ENCODE measurements at regions not wholly inside any gene's neighbourhood (a gene's known extent, or its start where the extent isn't known, plus 50 kb on each side); places are given as distances from the start of the nearest gene placed in this dataset.

DNA sequence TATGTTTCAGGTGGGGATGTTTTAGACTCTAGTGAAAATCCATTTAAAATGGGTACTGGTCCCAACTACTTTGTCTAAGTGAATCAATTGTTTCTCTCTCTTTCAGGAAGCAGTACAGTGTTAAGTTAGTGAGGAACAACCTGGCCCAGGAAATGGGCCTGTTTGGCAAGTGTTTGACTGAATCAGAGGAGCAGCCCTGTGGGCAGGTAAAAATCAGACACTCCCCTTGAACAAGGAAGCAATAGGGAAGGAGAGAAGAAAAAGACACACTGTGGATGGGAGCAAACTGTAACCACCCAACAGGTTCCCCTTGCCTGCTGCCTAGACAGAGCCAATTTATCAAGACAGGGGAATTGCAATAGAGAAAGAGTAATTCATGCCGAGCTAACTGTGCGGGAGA, 245.7 kb downstream of the C11orf87 start:
- FAIRE-seq, result no peak
- no peak overlapping the region for H2AFZ ChIP-seq (ENCODE audit: control insufficient read depth, low read length)

DNA sequence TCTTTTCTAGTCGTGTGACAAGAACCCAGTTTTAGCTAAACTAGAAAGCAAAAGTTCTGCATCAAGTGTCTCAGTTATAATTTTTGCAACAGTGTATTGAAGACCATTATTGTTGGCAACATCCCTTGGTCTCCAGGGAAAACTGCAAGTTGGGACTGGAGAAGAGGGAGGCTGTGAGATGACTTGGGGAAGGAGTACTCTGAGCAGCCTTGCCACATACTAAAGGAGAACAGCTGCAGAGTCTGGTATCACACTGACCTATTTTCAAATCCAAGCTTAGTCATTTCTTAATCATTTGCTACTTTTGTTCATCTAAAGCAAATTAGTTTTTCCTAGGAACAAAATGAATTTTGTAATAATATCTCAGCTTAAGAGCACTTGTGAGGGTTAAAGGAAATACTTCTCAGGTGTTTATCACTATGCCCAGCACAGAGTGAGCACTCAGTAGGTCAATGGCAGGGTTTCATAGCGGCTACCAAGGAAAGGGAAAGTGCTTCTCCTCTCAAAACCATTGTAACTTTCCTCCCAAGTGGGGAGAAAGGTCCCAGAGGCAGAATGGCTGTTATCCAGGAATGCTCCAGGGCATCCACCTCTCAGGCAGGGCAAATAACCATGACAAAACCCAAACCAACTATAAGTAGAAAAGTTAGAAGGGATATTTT, 247.1 kb downstream of the C11orf87 start:
- Histone ChIP-seq H3K9me3 (ENCODE audit: control insufficient read depth, low read depth, low read length) (no peaks in the 10 kb centered on the region), H3K9ac (ENCODE audit: control insufficient read depth, extremely low read depth, insufficient read depth, low read length) (no peak overlapping the region), H3K27ac (ENCODE audit: control insufficient read depth, insufficient read depth, low read length) (peak overlapping the region; percentile 32), H4K20me1 (ENCODE audit: control insufficient read depth, extremely low read depth, insufficient read depth, low read length) (no peaks in the 10 kb centered on the region), H3K36me3 (ENCODE audit: control insufficient read depth in 2 of 2, extremely low read depth in 1 of 2, insufficient read depth in 2 of 2, low read length in 2 of 2) (no peaks in the 10 kb centered on the region), H3K4me1 (ENCODE audit: control insufficient read depth, extremely low read depth, insufficient read depth, low read length) (peaks cover 13% of the 10 kb centered on the region), H3K9me1 (ENCODE audit: control insufficient read depth, extremely low read depth, insufficient read depth, low read length) (no peaks in the 10 kb centered on the region), H3K27me3 (ENCODE audit: control insufficient read depth, extremely low read depth, insufficient read depth, low read length) (no peaks in the 10 kb centered on the region), H3K79me2 (ENCODE audit: control insufficient read depth, insufficient read depth, low read length) (no peaks in the 10 kb centered on the region), H2AFZ (ENCODE audit: control insufficient read depth, low read length) (no peak overlapping the region), H3K4me2 (ENCODE audit: control insufficient read depth, extremely low read depth, insufficient read depth, low read depth, low read length) (peak overlapping the region; percentile 33), H3K4me3 (ENCODE audit: control insufficient read depth in 2 of 3, extremely low read depth in 1 of 3, insufficient read depth in 2 of 3, low read depth in 1 of 3, low read length in 3 of 3) (no peak overlapping the region)
- peak; percentile 23 for DNase-seq (ENCODE audit: low read depth, low spot score)
- dilution Hi-C loops (cut with MboI; ENCODE audit: extremely low pct_ligation_motif_present, low sequenced_read_pairs), result no loop called here
- TF ChIP-seq EZH2 (IDR thresholded peaks at IDR 0.05; ENCODE audit: low read length), result no peak
- TF ChIP-seq, protein P1, sequence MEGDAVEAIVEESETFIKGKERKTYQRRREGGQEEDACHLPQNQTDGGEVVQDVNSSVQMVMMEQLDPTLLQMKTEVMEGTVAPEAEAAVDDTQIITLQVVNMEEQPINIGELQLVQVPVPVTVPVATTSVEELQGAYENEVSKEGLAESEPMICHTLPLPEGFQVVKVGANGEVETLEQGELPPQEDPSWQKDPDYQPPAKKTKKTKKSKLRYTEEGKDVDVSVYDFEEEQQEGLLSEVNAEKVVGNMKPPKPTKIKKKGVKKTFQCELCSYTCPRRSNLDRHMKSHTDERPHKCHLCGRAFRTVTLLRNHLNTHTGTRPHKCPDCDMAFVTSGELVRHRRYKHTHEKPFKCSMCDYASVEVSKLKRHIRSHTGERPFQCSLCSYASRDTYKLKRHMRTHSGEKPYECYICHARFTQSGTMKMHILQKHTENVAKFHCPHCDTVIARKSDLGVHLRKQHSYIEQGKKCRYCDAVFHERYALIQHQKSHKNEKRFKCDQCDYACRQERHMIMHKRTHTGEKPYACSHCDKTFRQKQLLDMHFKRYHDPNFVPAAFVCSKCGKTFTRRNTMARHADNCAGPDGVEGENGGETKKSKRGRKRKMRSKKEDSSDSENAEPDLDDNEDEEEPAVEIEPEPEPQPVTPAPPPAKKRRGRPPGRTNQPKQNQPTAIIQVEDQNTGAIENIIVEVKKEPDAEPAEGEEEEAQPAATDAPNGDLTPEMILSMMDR (optimal IDR thresholded peaks at IDR 0.05 in 1 of 3, IDR thresholded peaks at IDR 0.05 in 1 of 3, conservative IDR thresholded peaks at IDR 0.05 in 1 of 3; ENCODE audit: extremely low read depth in 1 of 3, insufficient read depth in 2 of 3, low read length in 3 of 3), result no peak
- FAIRE-seq, result peak; percentile 52

More for the DNA sequence above, 245.7 kb downstream of the C11orf87 start:
- Histone ChIP-seq H3K36me3 (ENCODE audit: control insufficient read depth in 2 of 2, extremely low read depth in 1 of 2, insufficient read depth in 2 of 2, low read length in 2 of 2) (no peaks in the 10 kb centered on the region), H3K27ac (ENCODE audit: control insufficient read depth, insufficient read depth, low read length) (no peak overlapping the region), H3K4me1 (ENCODE audit: control insufficient read depth, extremely low read depth, insufficient read depth, low read length) (peaks cover 13% of the 10 kb centered on the region), H4K20me1 (ENCODE audit: control insufficient read depth, extremely low read depth, insufficient read depth, low read length) (no peaks in the 10 kb centered on the region), H3K27me3 (ENCODE audit: control insufficient read depth, extremely low read depth, insufficient read depth, low read length) (no peaks in the 10 kb centered on the region), H3K9me1 (ENCODE audit: control insufficient read depth, extremely low read depth, insufficient read depth, low read length) (no peaks in the 10 kb centered on the region), H3K4me2 (ENCODE audit: control insufficient read depth, extremely low read depth, insufficient read depth, low read depth, low read length) (no peak overlapping the region), H3K79me2 (ENCODE audit: control insufficient read depth, insufficient read depth, low read length) (no peaks in the 10 kb centered on the region), H3K9ac (ENCODE audit: control insufficient read depth, extremely low read depth, insufficient read depth, low read length) (no peak overlapping the region), H3K9me3 (ENCODE audit: control insufficient read depth, low read depth, low read length) (no peaks in the 10 kb centered on the region), H3K4me3 (ENCODE audit: control insufficient read depth in 2 of 3, extremely low read depth in 1 of 3, insufficient read depth in 2 of 3, low read depth in 1 of 3, low read length in 3 of 3) (no peak overlapping the region)
- no peak for TF ChIP-seq EZH2 (IDR thresholded peaks at IDR 0.05; ENCODE audit: low read length)
- TF ChIP-seq, protein P1 (optimal IDR thresholded peaks at IDR 0.05 in 1 of 3, IDR thresholded peaks at IDR 0.05 in 1 of 3, conservative IDR thresholded peaks at IDR 0.05 in 1 of 3; ENCODE audit: extremely low read depth in 1 of 3, insufficient read depth in 2 of 3, low read length in 3 of 3), result no peak
- dilution Hi-C loops (cut with MboI; ENCODE audit: extremely low pct_ligation_motif_present, low sequenced_read_pairs), result no loop called here
- no peak for DNase-seq (ENCODE audit: low read depth, low spot score)
